ENCODE measurements at regions not wholly inside any gene's neighbourhood (a gene's known extent, or its start where the extent isn't known, plus 50 kb on each side); places are given as distances from the start of the nearest gene placed in this dataset.

GRCh38 chr3:22113453-22113852, 362.4 kb upstream of the ZNF385D start:
- ATAC-seq (no peak), DNase-seq (ENCODE audit: low spot score in 2 of 2) (no peak)
- H3K27ac Mint-ChIP-seq: no peak overlapping the region
- peaks cover 4 to 6% of the 10 kb centered on the region in 2 donors for H3K9me3 Mint-ChIP-seq
- no peaks in the 10 kb centered on the region for H3K36me3 Mint-ChIP-seq

- DNase-seq (ENCODE audit: low spot score in 2 of 2) (no peak), ATAC-seq (no peak)
- Mint-ChIP-seq H3K9me3 (peaks cover 0 to 6% of the 10 kb centered on the region in 2 donors), H3K27ac (no peak overlapping the region), H3K36me3 (no peaks in the 10 kb centered on the region)
Observed at GRCh38 chr3:22115581-22115980, 364.6 kb upstream of the ZNF385D start.

GRCh38 chr3:22117091-22117490, 366.1 kb upstream of the ZNF385D start:
- DNase-seq (ENCODE audit: low spot score in 2 of 2) (no peak), ATAC-seq (no peak)
- Mint-ChIP-seq H3K36me3 (no peaks in the 10 kb centered on the region), H3K27ac (no peak overlapping the region), H3K9me3 (peaks cover 0 to 6% of the 10 kb centered on the region in 2 donors)

GRCh38 chr3:22117751-22118346, 366.8 kb upstream of the ZNF385D start:
- ATAC-seq (no peak), DNase-seq (ENCODE audit: low spot score in 2 of 2) (no peak)
- Mint-ChIP-seq H3K36me3 (no peaks in the 10 kb centered on the region), H3K9me3 (peaks cover 3 to 7% of the 10 kb centered on the region in 2 donors), H3K27ac (no peak overlapping the region)

- Mint-ChIP-seq H3K9me3 (peaks cover 4 to 6% of the 10 kb centered on the region in 2 donors), H3K27ac (no peak overlapping the region), H3K36me3 (no peaks in the 10 kb centered on the region)
- ATAC-seq (no peak), DNase-seq (ENCODE audit: low spot score in 2 of 2) (no peak)
Observed at GRCh38 chr3:22118542-22118941, 367.5 kb upstream of the ZNF385D start.

- peaks cover 6 to 9% of the 10 kb centered on the region in 2 donors for H3K9me3 Mint-ChIP-seq
- H3K27ac Mint-ChIP-seq: no peak overlapping the region
- no peaks in the 10 kb centered on the region for H3K36me3 Mint-ChIP-seq
- DNase-seq (ENCODE audit: low spot score in 2 of 2): no peak
- ATAC-seq: no peak
Observed at GRCh38 chr3:22121068-22121701, 370.2 kb upstream of the ZNF385D start.

GRCh38 chr3:22122567-22122966, 371.6 kb upstream of the ZNF385D start:
- ATAC-seq (no peak), DNase-seq (ENCODE audit: low spot score in 2 of 2) (no peak)
- no peak overlapping the region for H3K27ac Mint-ChIP-seq
- no peaks in the 10 kb centered on the region for H3K36me3 Mint-ChIP-seq
- peaks cover 9 to 10% of the 10 kb centered on the region in 2 donors for H3K9me3 Mint-ChIP-seq

- peaks cover 2 to 14% of the 10 kb centered on the region in 2 donors for H3K9me3 Mint-ChIP-seq
- H3K27ac Mint-ChIP-seq: no peak overlapping the region
- no peak for ATAC-seq
- DNase-seq (ENCODE audit: low spot score in 2 of 2): no peak
- H3K36me3 Mint-ChIP-seq: no peaks in the 10 kb centered on the region
Observed at GRCh38 chr3:22129101-22129500, 378.1 kb upstream of the ZNF385D start.

GRCh38 chr3:22141769-22142168, 390.8 kb upstream of the ZNF385D start:
- ATAC-seq (no peak), DNase-seq (ENCODE audit: low spot score in 2 of 2) (no peak)
- Mint-ChIP-seq H3K36me3 (no peaks in the 10 kb centered on the region), H3K27ac (no peak overlapping the region), H3K9me3 (peaks cover 0 to 7% of the 10 kb centered on the region in 2 donors)

- Mint-ChIP-seq H3K9me3 (peaks cover 0 to 2% of the 10 kb centered on the region in 2 donors), H3K27ac (no peak overlapping the region), H3K36me3 (no peaks in the 10 kb centered on the region)
- DNase-seq (ENCODE audit: low spot score in 2 of 2): no peak
- no peak for ATAC-seq
Observed at GRCh38 chr3:22147161-22147560, 396.2 kb upstream of the ZNF385D start.

- no peak overlapping the region for H3K27ac Mint-ChIP-seq
- ATAC-seq (no peak), DNase-seq (ENCODE audit: low spot score in 2 of 2) (no peak)
- peaks cover 8 to 10% of the 10 kb centered on the region in 2 donors for H3K9me3 Mint-ChIP-seq
- no peaks in the 10 kb centered on the region for H3K36me3 Mint-ChIP-seq
Observed at GRCh38 chr3:22156868-22157267, 405.9 kb upstream of the ZNF385D start.

GRCh38 chr3:22157848-22158247, 406.8 kb upstream of the ZNF385D start:
- Mint-ChIP-seq H3K36me3 (no peaks in the 10 kb centered on the region), H3K27ac (no peak overlapping the region), H3K9me3 (peaks cover 5% of the 10 kb centered on the region in 2 donors)
- no peak for DNase-seq (ENCODE audit: low spot score in 2 of 2)
- no peak for ATAC-seq

GRCh38 chr3:22159004-22159695, 408.1 kb upstream of the ZNF385D start:
- Mint-ChIP-seq H3K9me3 (peaks cover 5% of the 10 kb centered on the region in 2 donors), H3K27ac (no peak overlapping the region), H3K36me3 (no peaks in the 10 kb centered on the region)
- ATAC-seq (no peak), DNase-seq (ENCODE audit: low spot score in 2 of 2) (no peak)

- Mint-ChIP-seq H3K36me3 (no peaks in the 10 kb centered on the region), H3K9me3 (peaks cover 5 to 8% of the 10 kb centered on the region in 2 donors), H3K27ac (no peak overlapping the region)
- ATAC-seq (no peak), DNase-seq (ENCODE audit: low spot score in 2 of 2) (no peak)
Observed at GRCh38 chr3:22161315-22161714, 410.3 kb upstream of the ZNF385D start.

- Mint-ChIP-seq H3K27ac (no peak overlapping the region), H3K36me3 (no peaks in the 10 kb centered on the region), H3K9me3 (peaks cover 5 to 12% of the 10 kb centered on the region in 2 donors)
- no peak for DNase-seq (ENCODE audit: low spot score in 2 of 2)
- no peak for ATAC-seq
Observed at GRCh38 chr3:22170370-22170769, 419.4 kb upstream of the ZNF385D start.

GRCh38 chr3:22172964-22173363, 422.0 kb upstream of the ZNF385D start:
- Mint-ChIP-seq H3K36me3 (no peaks in the 10 kb centered on the region), H3K9me3 (peaks cover 0 to 3% of the 10 kb centered on the region in 2 donors), H3K27ac (no peak overlapping the region)
- ATAC-seq (no peak), DNase-seq (ENCODE audit: low spot score in 2 of 2) (no peak)

GRCh38 chr3:22175947-22176346, 424.9 kb upstream of the ZNF385D start:
- no peaks in the 10 kb centered on the region for H3K36me3 Mint-ChIP-seq
- DNase-seq (ENCODE audit: low spot score in 2 of 2) (no peak), ATAC-seq (no peak)
- no peak overlapping the region for H3K27ac Mint-ChIP-seq
- H3K9me3 Mint-ChIP-seq: peaks cover 0 to 8% of the 10 kb centered on the region in 2 donors

- no peak for DNase-seq (ENCODE audit: low spot score in 2 of 2)
- ATAC-seq: no peak
- Mint-ChIP-seq H3K9me3 (peaks cover 0 to 8% of the 10 kb centered on the region in 2 donors), H3K36me3 (no peaks in the 10 kb centered on the region), H3K27ac (no peak overlapping the region)
Observed at GRCh38 chr3:22176911-22177310, 425.9 kb upstream of the ZNF385D start.

Data from activated naive CD4-positive, alpha-beta T cell treated with anti-CD3 and anti-CD28 coated beads, Interleukin-2, amount 50 U/mL, for 72 hours (primary cell).